ENCODE measurements at regions not wholly inside any gene's neighbourhood (a gene's known extent, or its start where the extent isn't known, plus 50 kb on each side); places are given as distances from the start of the nearest gene placed in this dataset.

- H3K27me3 ChIP-seq (ENCODE audit: insufficient read depth in 3 of 3, low read length in 2 of 3) = no peaks in the 10 kb centered on the region
- H3K9me3 ChIP-seq = peaks cover 3% of the 10 kb centered on the region
- H3K4me3 ChIP-seq = no peak overlapping the region
- TF ChIP-seq CTCF (IDR thresholded peaks at IDR 0.05) = no peak
- no peaks in the 10 kb centered on the region for H3K36me3 ChIP-seq (ENCODE audit: insufficient read depth in 1 of 2, low read depth in 1 of 2)
- intact Hi-C loops (cut with DNase I) = no loop called here
- H3K4me1 ChIP-seq = no peaks in the 10 kb centered on the region
- no peak for ATAC-seq
- H3K27ac ChIP-seq = no peak overlapping the region
- DNase-seq = no peak
Measured at GRCh38 chr10:33609546-33609945, 275.1 kb upstream of the NRP1 start.

GRCh38 chr10:33602278-33602677 lies 267.8 kb upstream of the NRP1 start:
- DNase-seq (no peak), ATAC-seq (no peak)
- no peak overlapping the region for H3K4me3 ChIP-seq
- H3K36me3 ChIP-seq (ENCODE audit: insufficient read depth in 1 of 2, low read depth in 1 of 2) = no peaks in the 10 kb centered on the region
- H3K27me3 ChIP-seq (ENCODE audit: insufficient read depth in 3 of 3, low read length in 2 of 3) = no peaks in the 10 kb centered on the region
- intact Hi-C loops (cut with DNase I) = no loop called here
- H3K4me1 ChIP-seq = no peaks in the 10 kb centered on the region
- WGBS, 3 donors = 59 to 70% (median 67%) methylated on average over 1 of the region's 1 CpG
- no peak for TF ChIP-seq CTCF (IDR thresholded peaks at IDR 0.05)
- peaks cover 7% of the 10 kb centered on the region for H3K9me3 ChIP-seq
- no peak overlapping the region for H3K27ac ChIP-seq

GRCh38 chr10:33600381-33600780 lies 265.9 kb upstream of the NRP1 start:
- 78 to 83% (median 79%) methylated on average over 3 of the region's 3 CpGs for WGBS, 3 donors
- Histone ChIP-seq H3K4me3 (no peak overlapping the region), H3K36me3 (ENCODE audit: insufficient read depth in 1 of 2, low read depth in 1 of 2) (no peaks in the 10 kb centered on the region), H3K27me3 (ENCODE audit: insufficient read depth in 3 of 3, low read length in 2 of 3) (no peaks in the 10 kb centered on the region), H3K9me3 (peaks cover 7% of the 10 kb centered on the region), H3K4me1 (no peaks in the 10 kb centered on the region), H3K27ac (no peak overlapping the region)
- ATAC-seq (no peak), DNase-seq (no peak)
- TF ChIP-seq CTCF (IDR thresholded peaks at IDR 0.05) = no peak
- intact Hi-C loops (cut with DNase I) = no loop called here

- WGBS, 3 donors = 62 to 68% (median 67%) methylated on average over 6 of the region's 6 CpGs
- Histone ChIP-seq H3K27me3 (ENCODE audit: insufficient read depth in 3 of 3, low read length in 2 of 3) (no peaks in the 10 kb centered on the region), H3K27ac (no peak overlapping the region), H3K36me3 (ENCODE audit: insufficient read depth in 1 of 2, low read depth in 1 of 2) (no peaks in the 10 kb centered on the region), H3K4me3 (no peak overlapping the region), H3K4me1 (no peaks in the 10 kb centered on the region), H3K9me3 (peaks cover 7% of the 10 kb centered on the region)
- no peak for TF ChIP-seq CTCF (IDR thresholded peaks at IDR 0.05)
- ATAC-seq (no peak), DNase-seq (no peak)
- intact Hi-C loops (cut with DNase I) = no loop called here
Measured at GRCh38 chr10:33596422-33596821, 262.0 kb upstream of the NRP1 start.

- no peak for ATAC-seq
- no peak for DNase-seq
- intact Hi-C loops (cut with DNase I) = no loop called here
- Histone ChIP-seq H3K9me3 (peaks cover 7% of the 10 kb centered on the region), H3K27ac (no peak overlapping the region), H3K36me3 (ENCODE audit: insufficient read depth in 1 of 2, low read depth in 1 of 2) (no peaks in the 10 kb centered on the region), H3K4me3 (no peak overlapping the region), H3K4me1 (no peaks in the 10 kb centered on the region), H3K27me3 (ENCODE audit: insufficient read depth in 3 of 3, low read length in 2 of 3) (no peaks in the 10 kb centered on the region)
- WGBS, 3 donors = 83 to 90% (median 88%) methylated on average over 8 of the region's 8 CpGs
- no peak for TF ChIP-seq CTCF (IDR thresholded peaks at IDR 0.05)
Measured at GRCh38 chr10:33594475-33594874, 260.0 kb upstream of the NRP1 start.

All from psoas muscle (tissue), 7 donors.